AG04450 (cell line): ENCODE measurements at regions not wholly inside any gene's neighbourhood (a gene's known extent, or its start where the extent isn't known, plus 50 kb on each side); places are given as distances from the start of the nearest gene placed in this dataset.

Experiments used
- CTCF ChIA-PET: fragments of 300-600, 350-600 bp; formaldehyde crosslinking; extraction: SDS; loops from one replicate; lab custom pipeline; 2022; ENCODE audit warnings: antibody characterized with exemption, inconsistent platforms; lab: Charles Lee
- POLR2A ChIA-PET: fragments of 350-600 bp; formaldehyde crosslinking; extraction: SDS; loops from one replicate; lab custom pipeline; 2021; ENCODE audit warnings: antibody characterized with exemption, inconsistent platforms; lab: Yijun Ruan, JAX
- DNase-seq: peaks from one replicate; pipeline ENCODE4 v3.0.0-alpha.2; 2011; ENCODE audit warnings: low read depth, low spot score
- H3K27ac ChIP-seq: one replicate; pipeline ENCODE4 v1.5.1; 2012; ENCODE audit warnings: low read depth, low read length, control low read depth
- H3K27me3 ChIP-seq: one replicate; pipeline ENCODE4 v1.6.0; 2012; ENCODE audit warnings: low read length; ENCODE audit not compliant: control insufficient read depth, insufficient read depth
- H3K4me3 ChIP-seq: 2 replicates; pipeline ENCODE4 v1.5.1; 2011; ENCODE audit warnings: mild to moderate bottlenecking, low read depth, low read length, control low read depth
- H3K9me3 ChIP-seq: 2 replicates; pipeline ENCODE4 v1.5.1; 2012; ENCODE audit warnings: low read length; ENCODE audit not compliant: control insufficient read depth, insufficient read depth
- TF ChIP-seq, protein P1 (sequence below): IDR thresholded peaks from 2 replicates; pipeline ENCODE4 v1.5.1; 2011; ENCODE audit warnings: low read depth, low read length, control low read depth, inconsistent platforms

DNA sequence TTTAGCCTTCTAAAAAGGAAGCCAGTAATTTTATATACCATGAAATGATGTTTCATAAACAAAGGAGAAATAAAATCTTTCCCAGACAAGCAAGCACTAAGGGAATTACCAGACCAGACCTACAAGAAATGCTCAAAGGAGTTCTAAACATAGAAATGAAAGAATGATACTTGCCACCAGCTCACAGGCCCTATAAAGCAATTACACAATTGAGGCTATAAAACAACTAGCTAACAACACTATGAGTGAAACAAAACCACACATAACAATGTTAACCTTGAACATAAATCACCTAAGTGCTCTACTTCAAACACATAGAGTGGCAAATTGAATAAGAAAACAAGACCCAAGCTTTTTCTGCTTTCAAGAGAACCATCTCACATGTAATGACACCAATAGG, 123.8 kb downstream of the BARHL2 start:
- POLR2A ChIA-PET: no interaction called here
- TF ChIP-seq, protein P1, sequence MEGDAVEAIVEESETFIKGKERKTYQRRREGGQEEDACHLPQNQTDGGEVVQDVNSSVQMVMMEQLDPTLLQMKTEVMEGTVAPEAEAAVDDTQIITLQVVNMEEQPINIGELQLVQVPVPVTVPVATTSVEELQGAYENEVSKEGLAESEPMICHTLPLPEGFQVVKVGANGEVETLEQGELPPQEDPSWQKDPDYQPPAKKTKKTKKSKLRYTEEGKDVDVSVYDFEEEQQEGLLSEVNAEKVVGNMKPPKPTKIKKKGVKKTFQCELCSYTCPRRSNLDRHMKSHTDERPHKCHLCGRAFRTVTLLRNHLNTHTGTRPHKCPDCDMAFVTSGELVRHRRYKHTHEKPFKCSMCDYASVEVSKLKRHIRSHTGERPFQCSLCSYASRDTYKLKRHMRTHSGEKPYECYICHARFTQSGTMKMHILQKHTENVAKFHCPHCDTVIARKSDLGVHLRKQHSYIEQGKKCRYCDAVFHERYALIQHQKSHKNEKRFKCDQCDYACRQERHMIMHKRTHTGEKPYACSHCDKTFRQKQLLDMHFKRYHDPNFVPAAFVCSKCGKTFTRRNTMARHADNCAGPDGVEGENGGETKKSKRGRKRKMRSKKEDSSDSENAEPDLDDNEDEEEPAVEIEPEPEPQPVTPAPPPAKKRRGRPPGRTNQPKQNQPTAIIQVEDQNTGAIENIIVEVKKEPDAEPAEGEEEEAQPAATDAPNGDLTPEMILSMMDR: no peak

DNA sequence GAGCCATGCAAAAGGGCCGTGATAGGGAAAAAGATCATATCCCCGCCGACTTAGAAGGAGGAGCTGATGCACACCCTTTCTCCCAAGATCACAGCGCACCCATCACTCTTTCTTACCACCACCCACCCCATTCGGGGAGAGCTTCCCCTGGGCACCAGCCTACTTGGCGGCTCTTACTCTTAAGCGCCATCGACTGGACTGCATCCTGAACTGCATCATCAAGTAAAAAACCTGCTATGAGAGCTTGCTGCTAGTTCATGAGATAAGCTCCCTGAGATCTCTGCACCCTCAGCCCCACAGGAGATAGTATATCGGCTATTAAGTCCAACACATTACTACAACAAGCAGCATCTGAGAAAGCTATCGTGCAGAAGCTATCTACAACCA, 125.1 kb downstream of the BARHL2 start:
- Histone ChIP-seq H3K4me3 (no peak overlapping the region), H3K9me3 (no peaks in the 10 kb centered on the region), H3K27me3 (no peaks in the 10 kb centered on the region), H3K27ac (no peak overlapping the region)
- ChIA-PET CTCF (interaction anchor here (1.3 kb wide), 1 partner anchor 13 kb away, joined by 6 read pairs; no protein-coding TSS in a partner anchor), POLR2A (no interaction called here)
- TF ChIP-seq, protein P1: no peak
- DNase-seq: no peak

More for the DNA sequence above, 123.8 kb downstream of the BARHL2 start:
- H3K4me3 ChIP-seq: no peak overlapping the region
- no peak overlapping the region for H3K27ac ChIP-seq
- CTCF ChIA-PET: no interaction called here
- DNase-seq: no peak
- H3K9me3 ChIP-seq: no peaks in the 10 kb centered on the region; the same call in 1 of the 2 replicates
- H3K27me3 ChIP-seq: no peaks in the 10 kb centered on the region

DNA sequence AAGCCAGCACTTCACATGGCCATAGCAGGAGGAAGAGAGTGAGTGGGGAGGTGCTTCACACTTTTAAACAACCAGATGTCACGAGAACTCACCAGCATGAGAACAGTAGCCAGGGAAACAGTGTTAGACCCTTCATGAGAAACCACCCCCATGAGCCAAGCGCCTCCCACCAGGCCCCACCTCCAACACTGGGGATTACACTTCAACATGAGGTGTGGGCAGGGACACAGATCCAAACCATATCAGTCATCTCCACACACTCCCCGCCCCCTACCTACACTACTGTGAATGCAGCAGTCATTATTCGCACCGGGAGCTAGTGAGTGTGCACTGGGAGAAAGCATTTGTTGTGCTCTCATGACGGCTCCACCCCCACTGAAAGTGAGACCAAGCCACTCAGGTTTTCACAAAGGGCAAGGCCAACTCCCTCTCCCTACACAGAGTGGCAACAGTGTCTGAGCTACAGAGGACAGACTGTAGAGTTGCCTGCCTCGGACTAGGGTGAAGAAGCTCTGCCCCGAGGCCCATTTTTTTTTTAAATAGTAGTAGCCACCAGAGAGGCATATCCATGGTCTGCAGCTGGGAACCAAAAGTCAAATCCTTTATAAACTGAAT, 125.6 kb downstream of the BARHL2 start:
- H3K27me3 ChIP-seq: no peaks in the 10 kb centered on the region
- DNase-seq: no peak
- no peak overlapping the region for H3K27ac ChIP-seq
- ChIA-PET POLR2A (no interaction called here), CTCF (interaction anchor here (1.3 kb wide), 1 partner anchor 12 kb away, joined by 6 read pairs; no protein-coding TSS in a partner anchor)
- TF ChIP-seq, protein P1: no peak
- no peaks in the 10 kb centered on the region for H3K9me3 ChIP-seq
- H3K4me3 ChIP-seq: no peak overlapping the region

DNA sequence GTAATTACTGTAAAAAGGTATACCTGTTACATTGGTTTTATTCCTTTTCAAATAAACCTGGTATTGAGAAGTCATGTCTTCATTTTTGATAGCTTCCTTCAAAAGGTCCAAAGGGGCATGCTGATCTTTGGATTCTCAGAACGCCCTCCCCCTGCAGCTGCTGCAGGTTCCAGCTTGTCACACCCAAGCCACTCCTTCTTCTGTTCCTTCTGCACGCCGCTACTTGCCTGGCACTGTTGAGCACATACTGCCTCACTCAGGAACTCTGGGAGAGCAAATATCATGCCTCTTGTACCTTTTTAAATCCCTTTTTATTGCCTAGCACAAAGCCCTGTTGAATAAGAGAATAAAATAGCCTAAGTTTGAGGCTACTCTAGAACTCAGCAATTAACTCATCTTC, 136.9 kb downstream of the BARHL2 start:
- no peaks in the 10 kb centered on the region for H3K9me3 ChIP-seq
- POLR2A ChIA-PET: no interaction called here
- no peak for DNase-seq
- H3K4me3 ChIP-seq: no peak overlapping the region
- H3K27ac ChIP-seq: no peak overlapping the region
- TF ChIP-seq, protein P1: no peak
- H3K27me3 ChIP-seq: peaks cover 3% of the 10 kb centered on the region
- CTCF ChIA-PET: interaction anchor here (0.6 to 5.1 kb wide), 4 partner anchors 40 to 585 kb away, joined by 3 to 34 read pairs (median 3); no protein-coding TSS in a partner anchor

DNA sequence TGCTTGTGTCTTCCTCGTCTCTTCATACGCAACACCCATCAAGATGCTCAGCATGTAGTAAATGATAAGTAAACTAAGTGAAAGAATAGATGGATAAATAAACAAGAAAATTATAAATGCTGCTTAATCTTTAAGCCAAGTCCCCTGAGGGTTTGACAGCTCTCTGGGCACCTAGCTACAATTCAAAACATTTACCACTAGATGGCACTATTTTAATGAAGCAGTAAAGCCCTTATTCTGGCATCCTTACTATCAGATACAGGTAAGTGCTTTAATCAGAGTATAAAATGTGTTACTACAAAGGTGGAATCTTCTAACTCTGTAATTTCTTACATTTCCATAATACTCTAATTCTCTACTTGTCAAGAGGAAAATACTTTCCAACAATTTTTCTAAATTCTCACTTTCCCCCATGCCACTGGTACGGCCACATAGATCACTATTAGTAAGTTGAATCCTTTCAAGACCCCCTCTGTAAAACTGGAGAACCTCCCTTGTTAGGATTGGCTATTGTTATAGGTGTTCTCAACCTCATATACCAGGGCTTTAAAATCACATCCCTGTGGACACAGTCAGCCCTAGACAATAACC, 137.8 kb downstream of the BARHL2 start:
- Histone ChIP-seq H3K27me3 (peaks cover 3% of the 10 kb centered on the region), H3K4me3 (no peak overlapping the region), H3K27ac (no peak overlapping the region), H3K9me3 (no peaks in the 10 kb centered on the region)
- POLR2A ChIA-PET: no interaction called here
- CTCF ChIA-PET: interaction anchor here (0.6 to 5.1 kb wide), 17 partner anchors 10 to 701 kb away, joined by 3 to 34 read pairs (median 4); no protein-coding TSS in a partner anchor
- DNase-seq: no peak
- TF ChIP-seq, protein P1: peak; percentile 67
